ENCODE measurements at regions not wholly inside any gene's neighbourhood (a gene's known extent, or its start where the extent isn't known, plus 50 kb on each side); places are given as distances from the start of the nearest gene placed in this dataset.
A peak's percentile ranks its signal among the peaks of the same experiment; 100 is the strongest.

- peak; percentile 82 for DNase-seq (ENCODE audit: low spot score)
Measured at GRCh38 chr12:47307680-47308399, 228.1 kb upstream of the AMIGO2 start.

- DNase-seq (ENCODE audit: low spot score) = peak; percentile 20
Measured at GRCh38 chr12:47306773-47307679, 227.3 kb upstream of the AMIGO2 start.

- DNase-seq (ENCODE audit: low spot score) = no peak
Measured at GRCh38 chr12:47306130-47306529, 226.4 kb upstream of the AMIGO2 start.

GRCh38 chr12:47305464-47305863 is 225.7 kb upstream of the AMIGO2 start:
- DNase-seq (ENCODE audit: low spot score) = no peak

- no peak for DNase-seq (ENCODE audit: low spot score)
Measured at GRCh38 chr12:47303995-47304560, 224.3 kb upstream of the AMIGO2 start.

GRCh38 chr12:47303207-47303606 is 223.4 kb upstream of the AMIGO2 start:
- no peak for DNase-seq (ENCODE audit: low spot score)

GRCh38 chr12:47302111-47302671 is 222.4 kb upstream of the AMIGO2 start:
- no peak for DNase-seq (ENCODE audit: low spot score)

- DNase-seq (ENCODE audit: low spot score) = no peak
Measured at GRCh38 chr12:47299586-47299985, 219.8 kb upstream of the AMIGO2 start.

- no peak for DNase-seq (ENCODE audit: low spot score)
Measured at GRCh38 chr12:47297993-47298392, 218.2 kb upstream of the AMIGO2 start.

- no peak for DNase-seq (ENCODE audit: low spot score)
Measured at GRCh38 chr12:47296828-47297227, 217.1 kb upstream of the AMIGO2 start.

GRCh38 chr12:47293406-47293805 is 213.6 kb upstream of the AMIGO2 start:
- no peak for DNase-seq (ENCODE audit: low spot score)

GRCh38 chr12:47286676-47287075 is 206.9 kb upstream of the AMIGO2 start:
- no peak for DNase-seq (ENCODE audit: low spot score)
